Islet precursor cell (in vitro differentiated cells): ENCODE measurements at regions not wholly inside any gene's neighbourhood (a gene's known extent, or its start where the extent isn't known, plus 50 kb on each side); places are given as distances from the start of the nearest gene placed in this dataset.
A peak's percentile ranks its signal among the peaks of the same experiment; 100 is the strongest.
"Not testable (repeated sequence)": the region's sequence is repeated elsewhere in the genome, so short reads cannot be mapped to it uniquely, and the experiment has no call there.

ENCODE experiments used
- DNase-seq: peaks from one replicate; pipeline ENCODE4 v3.0.0-alpha.2; 2018

DNA sequence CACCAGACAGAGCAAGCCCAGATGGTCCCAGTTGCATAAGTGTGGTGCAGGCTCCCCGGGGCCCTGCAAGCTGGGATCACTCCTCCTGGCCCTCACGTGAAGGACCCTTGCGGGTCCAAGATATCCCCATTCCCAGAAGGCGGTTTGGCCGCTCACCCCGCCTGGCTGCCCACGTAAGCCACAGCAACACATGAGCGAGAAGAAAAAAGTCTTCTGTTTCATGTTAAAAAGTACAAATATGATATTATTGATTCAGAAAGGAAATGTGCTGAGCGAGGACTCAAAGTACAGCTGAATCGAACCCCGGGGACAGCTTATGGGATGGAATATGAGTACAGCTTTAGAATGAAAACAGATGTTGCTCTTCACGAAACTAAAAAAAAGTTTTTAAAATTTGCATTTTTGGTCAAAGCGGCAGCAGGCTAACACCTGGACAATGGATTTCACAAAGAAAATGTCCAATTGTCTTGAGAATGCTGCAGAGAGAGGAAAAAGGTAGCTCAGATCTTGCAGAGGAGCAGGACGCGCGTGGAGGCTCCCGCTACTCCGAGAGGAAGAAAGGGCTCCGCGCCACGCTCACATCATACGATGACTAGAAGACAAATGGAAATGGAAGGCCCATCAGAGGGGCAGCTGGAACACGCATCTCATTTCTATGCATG lies 427.6 kb downstream of the IRX1 start:
- DNase-seq: no peak

DNA sequence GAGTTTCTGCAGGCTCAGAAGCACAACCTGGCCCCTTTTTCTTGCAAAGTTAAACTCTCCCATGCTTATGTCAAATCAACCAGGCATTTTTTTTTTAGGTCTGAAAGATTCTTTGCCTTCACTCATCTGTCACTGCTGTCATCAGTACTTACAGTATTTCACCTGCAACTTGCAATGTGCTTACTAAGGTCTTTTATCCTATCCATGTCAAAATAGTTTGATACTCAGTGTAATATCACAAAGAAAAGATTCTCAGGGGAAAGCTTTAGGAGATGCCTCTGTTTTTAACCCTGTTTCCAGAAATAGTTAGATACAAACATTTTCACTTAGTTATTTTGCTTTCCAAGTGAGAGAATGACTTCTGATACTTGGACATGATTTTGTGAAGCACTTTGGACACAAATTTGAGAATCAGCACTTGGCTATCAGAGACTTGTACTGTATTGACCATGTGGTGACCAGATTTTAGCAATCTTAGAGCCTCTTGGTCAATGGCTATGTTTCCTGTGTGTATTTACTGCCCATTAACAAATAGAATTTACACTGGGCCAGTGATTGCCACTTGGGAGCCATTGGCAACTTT lies 428.2 kb downstream of the IRX1 start:
- DNase-seq: no peak

DNA sequence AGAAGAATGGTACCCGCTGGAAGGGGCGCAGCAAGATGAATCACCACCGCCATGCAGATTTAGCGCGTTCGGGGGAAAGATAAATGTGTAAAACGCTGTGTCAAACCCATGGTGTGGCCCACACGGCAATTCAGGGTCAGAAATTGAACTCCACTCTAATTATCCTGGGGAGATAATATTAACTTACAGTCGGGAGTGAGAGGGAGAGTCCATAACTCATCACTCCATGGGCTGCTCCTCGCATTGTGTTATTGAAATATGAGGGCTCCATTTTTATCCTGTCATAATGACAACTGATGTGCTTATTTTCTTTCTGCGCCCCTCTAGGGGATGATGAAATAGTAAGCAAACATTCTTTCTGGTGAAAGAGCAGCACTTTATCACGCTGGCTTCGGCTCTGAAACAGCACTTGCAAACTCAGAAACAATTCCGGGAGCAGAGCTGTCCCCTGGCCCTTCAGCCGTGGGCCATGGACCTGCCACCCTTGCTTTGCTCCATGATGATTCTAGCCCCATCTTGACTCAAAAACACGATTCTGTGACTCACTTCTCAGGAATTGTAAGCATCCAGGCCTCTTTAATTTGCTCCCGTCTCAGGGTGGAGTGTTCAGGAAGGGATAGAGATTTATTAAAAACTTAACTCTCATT lies 431.6 kb downstream of the IRX1 start:
- DNase-seq: no peak

DNA sequence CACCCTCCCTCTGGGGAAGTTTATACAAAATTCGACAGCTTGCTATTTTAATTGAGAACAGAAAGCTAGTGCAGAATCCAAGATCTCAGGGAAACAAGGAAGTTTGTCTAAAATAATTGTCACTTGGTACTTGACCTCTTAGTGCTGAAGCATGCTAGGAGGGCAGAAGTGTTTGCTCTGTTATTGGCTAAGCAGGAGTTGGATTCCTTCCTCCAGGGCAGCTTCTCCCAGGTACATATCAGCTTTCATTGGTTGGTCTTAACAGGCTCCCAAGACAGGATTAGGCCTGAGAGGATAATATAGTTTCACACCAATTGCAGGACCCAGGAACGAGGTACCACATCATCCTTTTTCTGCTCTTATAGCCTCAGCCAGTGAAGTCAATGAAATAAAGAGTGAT lies 432.8 kb downstream of the IRX1 start:
- DNase-seq: no peak

DNA sequence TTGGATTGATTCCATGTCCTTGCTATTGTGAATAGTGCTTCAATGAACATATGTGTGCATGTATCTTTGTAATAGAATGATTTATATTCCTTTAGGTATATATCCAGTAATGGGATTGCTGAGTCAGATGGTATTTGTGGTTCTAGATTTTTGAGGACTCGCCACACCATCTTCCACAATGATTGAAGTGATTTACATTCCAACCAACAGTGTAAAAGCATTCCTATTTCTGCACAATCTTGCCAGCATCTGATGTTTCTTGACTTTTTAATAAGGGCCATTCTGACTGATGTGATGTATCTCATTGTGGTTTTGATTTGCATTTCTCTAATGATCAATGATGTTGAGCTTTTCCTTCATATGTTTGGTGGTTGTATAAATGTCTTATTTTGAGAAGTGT lies 437.9 kb downstream of the IRX1 start:
- DNase-seq: not testable (repeated sequence)

DNA sequence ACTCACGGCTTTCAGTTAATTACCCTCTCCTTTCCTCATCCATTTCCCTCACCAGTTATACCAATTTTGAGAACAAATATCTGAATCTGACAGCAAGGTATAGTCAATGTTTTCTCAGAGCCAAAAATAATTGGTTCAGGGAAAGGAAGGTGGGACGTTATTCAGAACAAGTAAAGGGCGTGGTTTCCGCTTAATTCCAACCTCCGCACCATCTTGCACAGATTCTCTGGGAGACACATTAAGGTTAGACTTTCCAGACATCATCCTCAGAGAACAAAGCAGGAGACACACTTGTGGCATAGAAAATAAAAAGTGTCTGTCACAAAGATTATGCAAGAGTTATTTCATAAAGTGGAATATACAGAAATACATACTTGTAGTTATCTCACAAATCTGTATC lies 441.2 kb downstream of the IRX1 start:
- no peak for DNase-seq

DNA sequence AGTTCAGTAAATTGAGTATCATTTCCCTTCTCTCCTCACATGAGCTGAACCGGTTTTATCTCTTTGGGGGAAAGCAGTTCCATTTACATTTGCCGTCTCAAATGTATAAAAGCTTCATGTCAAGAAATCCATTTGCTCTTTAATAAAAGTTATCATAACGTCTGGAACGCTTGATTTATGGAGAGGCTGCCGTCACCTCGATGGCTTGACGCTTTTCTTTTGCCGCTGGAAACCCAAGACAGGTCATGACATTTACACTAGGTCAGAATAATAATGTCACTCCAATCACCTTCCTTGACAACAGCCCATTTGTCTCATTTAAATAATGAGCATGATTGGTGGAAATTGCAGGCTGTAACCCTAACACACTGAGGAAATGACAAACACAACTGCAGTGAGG lies 443.4 kb downstream of the IRX1 start:
- DNase-seq: no peak

DNA sequence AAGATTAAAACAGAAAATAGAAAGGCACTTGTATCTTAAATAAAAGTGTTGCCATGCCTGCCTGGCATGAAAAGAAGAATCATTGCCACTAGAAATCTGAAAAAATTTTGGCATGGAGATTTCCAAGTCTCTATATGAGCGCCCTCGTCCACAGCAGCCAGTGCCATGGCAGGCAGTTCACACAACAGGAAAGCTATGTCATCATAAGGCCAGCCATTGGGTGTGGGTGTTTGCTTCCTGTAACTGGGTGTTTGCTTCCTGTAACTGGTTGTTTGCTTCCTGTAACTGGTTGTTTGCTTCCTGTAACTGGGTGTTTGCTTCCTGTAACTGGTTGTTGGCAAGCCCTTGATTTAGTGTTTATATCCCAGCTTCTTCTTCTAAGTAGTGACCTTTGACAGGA lies 446.7 kb downstream of the IRX1 start:
- no peak for DNase-seq

DNA sequence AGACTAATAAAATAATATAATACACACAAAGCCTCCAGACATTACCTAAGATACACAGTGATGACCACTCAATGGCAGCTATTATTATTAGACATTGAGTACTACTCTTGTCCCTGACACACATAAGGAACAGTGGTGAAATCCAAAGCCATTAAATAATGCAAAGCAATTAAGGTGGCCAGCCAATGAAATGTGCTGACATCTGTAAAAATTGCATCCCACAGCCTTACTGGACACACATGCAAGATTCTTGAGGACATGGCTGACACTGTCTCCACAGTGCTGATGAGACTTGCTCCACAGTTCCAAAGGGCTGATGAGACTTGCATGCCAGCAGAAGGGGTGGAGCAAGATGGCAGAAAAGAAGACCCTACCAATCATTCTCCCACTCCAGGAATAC lies 447.5 kb downstream of the IRX1 start:
- no peak for DNase-seq

DNA sequence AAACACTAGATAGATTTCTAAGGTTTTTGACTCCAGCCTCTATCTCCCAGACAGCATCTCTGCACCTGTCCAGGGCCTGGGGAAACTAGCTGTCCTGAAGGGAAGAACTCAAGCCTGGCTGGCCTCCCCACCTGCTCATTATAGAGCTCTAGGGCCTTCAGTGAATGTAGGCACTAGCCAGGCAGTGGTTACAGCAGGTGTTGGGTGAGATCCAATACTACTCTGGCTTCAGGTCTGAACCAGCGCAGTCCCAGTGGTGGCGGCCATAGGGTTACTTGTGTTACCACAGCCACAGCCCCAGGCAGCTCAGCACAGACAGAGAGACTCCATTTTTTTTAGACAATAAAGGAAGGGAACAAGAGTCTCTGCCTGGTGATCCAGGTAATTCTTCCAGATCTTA lies 449.2 kb downstream of the IRX1 start:
- no peak for DNase-seq

DNA sequence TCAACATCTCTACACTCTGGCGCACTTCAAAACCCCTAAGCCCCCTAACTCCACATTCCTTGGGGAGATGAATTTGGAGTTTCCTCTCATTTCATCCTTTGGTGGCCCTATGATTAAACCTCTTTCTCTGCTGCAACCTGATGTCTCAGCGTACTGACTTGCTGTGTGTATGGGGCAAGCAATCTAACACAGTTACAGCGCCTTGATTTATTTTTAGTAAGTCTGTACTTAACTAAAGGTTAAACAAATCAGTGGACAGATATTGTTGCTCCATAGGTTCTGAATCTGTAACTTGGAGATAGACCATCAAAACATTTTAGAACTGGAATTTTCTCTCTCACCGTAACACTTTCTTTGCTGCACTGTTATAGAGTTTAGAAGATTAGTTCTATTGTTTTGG lies 452.8 kb downstream of the IRX1 start:
- DNase-seq: no peak

DNA sequence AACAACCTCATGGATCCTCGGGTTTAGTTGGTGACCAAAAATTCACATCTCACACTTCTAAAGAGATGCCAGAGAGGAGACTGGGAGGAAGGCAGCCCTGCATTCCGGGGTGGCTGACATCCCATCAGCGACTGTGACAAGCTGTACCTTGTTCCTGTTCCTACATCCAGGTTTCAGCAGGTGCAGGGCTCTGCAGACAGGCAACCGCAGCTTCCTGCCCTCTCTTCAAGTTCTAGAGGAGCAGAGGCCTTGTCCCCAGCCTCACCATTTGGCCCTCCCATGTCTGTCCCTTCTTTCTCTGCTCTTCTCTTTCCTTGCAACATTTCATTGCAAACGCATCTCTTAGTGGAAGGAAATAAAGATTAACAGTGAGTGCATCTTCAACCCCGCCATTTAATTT lies 454.6 kb downstream of the IRX1 start:
- DNase-seq: no peak

DNA sequence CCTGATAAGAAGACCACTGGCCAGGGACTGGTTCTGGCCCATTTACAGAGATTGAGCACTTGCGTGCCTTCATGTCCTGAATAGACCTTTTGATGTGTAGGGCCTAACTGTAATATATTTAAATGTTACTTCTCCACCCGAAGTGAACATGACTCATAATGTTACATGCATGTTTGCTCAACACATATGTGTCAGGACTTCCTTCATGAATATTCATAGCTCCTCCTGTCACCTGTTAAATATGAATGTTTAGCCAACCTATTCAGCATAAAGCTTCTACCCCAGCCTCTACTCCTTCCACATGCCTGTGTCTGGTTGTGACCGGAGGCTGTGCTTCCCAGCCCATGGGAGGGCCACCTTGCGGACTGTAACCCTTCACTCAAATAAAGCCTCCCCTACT lies 457.5 kb downstream of the IRX1 start:
- no peak for DNase-seq

DNA sequence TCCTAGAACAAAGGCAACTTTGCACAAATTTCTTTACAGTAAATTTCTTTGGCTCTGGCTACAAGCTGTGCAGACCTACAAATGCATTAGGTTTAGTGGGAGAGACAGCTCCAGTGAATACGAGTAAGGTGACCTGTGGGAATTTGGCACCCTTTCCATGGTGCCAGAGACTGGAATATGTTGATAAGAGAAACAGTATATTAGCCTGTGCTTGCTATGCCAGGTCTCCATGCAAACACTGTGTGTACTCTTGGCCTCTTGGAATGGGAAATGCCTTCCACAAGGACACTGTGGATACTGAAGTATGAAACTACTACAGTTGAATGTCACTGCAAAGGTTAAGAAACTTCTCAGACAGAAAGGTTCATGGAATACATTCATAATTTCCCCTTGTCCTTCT lies 458.5 kb downstream of the IRX1 start:
- no peak for DNase-seq

DNA sequence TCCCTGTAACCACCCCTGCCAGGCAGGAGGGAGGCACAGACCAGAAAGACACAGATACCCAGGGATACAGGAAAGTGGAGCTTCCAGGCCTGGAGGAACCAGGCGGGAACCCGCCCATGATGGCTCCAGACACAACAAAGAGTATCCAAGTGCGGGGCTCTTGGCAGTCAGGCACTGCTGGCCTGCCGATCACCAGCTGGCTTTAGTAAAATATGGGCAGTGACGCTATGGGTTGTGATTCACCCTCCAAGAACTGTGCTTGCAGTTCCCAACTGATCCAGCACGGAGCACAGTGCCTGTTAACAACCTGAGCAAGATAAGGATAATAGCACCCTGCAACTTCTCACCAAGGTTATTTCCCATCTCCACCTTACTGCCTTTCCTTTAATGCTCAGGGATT lies 463.3 kb downstream of the IRX1 start:
- DNase-seq: peak; percentile 67

DNA sequence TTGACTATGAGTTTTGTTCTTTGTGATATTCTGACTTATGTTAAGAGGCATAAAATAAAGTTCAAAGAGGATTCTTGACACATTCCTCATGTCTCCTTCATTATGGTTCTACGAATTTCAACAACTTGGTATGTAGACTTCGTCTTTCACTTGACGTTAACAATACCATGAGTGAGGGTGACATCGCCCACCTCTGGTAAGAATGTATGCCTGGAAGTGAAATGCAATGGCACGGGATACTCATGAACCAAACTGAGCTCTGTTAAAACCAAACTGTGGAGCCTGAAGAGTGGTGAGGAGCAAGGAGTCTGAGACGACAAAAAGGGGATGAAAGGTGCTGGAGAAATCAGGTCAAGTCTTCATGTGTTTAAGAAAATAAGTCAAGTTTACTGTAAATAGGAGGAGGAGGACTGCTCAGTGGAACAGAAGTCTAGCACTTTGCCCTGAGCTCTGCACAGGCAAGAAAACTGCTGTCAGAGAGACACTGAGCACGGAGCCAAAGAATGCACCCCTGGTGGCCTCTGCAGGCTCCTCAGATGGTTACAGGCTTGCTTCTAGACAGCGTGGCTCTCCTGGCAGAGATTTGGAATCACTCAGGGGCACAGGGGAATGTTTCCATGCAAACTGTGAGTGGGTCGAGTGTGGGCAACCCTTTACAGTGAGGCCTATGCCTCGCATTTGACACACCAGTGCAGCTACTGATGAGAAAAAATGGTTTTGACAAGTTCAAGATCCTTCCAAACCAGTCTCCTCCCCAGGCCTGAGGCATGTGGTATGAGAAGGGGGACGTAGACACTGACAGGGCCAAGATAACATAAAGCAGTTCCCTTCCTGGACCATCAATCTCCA lies 470.1 kb downstream of the IRX1 start:
- DNase-seq: no peak

DNA sequence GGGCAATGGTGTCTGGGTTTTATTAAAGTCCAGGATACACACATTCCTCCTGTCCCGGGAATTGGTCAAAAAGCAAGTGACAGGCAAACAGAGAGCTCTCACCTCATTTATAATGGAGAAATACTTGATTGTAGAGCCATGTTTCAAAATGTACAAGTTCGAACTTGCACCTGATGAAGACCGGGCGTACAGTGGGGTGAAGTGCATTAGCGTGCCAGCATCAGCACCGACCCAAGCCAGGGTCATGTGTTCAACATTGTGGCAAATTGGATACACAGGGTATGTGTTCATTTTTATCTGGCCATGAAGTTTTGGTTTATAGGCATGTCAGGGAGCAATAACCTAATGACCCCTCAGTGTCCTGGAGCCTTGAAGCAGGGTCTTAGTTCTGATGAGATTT lies 472.5 kb downstream of the IRX1 start:
- no peak for DNase-seq

DNA sequence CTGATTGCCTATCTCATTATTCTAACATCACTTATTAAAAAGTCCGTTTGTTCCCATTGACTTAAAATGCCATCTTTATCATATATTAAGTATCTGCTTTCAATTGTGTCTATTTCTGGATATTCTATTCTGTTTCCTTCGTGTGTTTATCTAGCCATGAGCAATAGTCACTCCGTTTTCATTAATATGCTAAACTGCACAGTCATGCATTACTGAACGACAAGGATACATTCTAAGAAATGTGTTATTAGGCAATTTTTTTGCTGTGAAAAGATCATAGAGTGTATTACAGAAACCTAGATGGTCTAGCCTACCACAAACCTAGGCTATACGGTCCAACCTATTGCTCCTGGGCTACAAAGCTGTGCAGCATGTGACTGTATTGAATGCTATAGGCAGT lies 482.9 kb downstream of the IRX1 start:
- DNase-seq: no peak

DNA sequence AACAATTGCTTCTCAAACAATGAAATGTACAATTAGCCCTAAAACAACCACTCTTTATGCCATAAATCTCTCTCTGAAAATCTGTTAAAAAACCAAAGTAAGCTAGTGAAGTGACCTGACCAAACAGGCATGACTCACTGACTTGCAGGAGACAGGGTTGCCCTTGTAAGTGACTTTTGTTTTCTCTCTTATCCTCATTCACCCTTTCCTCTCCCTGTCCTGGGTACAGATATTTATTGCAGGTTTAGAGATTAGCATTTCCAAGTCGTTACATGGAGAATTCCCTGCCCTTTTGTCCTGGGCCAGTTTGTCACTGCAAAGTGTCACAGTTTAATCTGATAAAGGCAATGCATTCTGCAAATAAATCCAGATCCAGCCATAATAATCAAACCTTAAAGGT lies 484.2 kb downstream of the IRX1 start:
- DNase-seq: no peak

DNA sequence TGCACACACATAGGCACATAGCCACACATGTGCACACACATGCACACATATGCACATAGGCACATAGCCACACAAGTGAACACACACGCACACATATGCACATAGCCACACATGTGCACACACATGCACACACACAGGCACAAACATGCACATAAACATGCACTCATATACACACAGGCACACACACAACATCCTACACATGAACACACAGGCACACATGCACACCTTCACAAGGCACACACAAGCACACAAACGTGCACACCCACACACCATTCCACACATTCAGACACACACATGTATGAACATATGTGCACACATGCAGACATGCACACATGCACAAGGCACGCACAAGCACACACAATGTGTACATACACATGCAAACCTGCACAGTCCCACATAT lies 484.7 kb downstream of the IRX1 start:
- no peak for DNase-seq

DNA sequence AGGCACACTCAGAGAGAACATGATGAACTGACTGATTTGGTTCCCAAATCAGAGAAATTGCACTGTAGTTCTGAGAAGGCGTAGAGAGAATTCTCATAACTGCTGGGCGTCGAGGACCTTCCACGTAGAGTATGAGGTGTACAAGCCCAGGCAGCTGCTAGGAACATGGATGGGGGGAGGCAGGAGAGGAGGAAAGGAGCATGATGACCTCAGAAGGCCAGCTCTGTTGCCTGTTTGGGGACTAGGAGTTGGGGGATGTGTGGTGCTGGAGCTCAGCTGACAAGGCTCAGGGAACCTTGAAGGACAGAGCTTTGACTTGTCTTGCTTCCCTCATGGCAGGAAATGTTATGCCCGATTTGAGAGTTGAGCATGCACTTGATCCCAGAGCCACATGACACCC lies 485.4 kb downstream of the IRX1 start:
- no peak for DNase-seq

DNA sequence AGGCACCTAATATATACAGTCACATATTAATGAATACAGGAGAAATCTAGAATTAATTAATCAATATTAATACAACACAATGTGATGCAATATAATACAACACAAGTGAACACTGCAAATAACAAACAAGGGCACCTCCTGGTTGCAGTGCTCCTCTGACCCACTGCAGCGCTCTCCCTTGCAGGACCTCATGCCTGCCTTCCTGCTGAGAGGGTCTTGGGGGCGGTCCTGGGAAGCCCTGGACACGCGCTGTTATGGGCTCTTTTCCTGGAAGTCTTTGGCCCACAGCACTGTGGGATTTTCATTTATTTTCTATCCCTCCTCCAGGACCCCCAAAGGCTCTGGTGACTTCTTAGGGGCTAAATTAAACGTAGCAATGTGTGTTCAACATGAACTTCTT lies 485.8 kb downstream of the IRX1 start:
- no peak for DNase-seq

DNA sequence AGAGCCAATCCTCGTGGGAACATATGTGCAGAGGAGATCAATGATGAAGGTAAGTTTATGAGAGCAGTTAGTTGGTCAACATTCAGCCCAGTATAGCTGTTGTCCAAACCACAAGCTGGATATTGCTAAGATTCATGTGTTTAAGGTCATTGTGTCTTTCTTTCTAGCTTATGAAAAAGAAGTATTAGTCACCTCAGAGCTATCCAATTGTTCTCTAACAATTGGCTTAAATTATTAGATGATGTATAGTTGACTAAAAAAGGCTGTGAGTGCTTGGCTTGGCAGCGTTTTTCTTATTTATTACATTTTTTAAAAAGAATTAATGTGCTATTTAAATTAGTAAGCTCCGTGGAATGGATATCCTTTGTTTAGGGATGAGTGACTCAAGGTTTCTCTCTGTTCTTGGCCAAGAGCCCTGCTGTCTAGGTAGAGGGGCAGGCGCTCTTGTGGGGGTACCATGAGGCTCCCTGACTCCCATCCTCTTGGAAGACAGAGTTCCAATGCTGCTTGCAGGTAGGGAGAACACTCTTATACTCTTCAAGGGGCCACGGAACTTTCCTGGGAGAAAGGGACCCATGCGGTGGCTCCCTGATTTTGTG lies 487.4 kb downstream of the IRX1 start:
- no peak for DNase-seq
